Activated CD4-positive, alpha-beta T cell treated with anti-CD3 and anti-CD28 coated beads for 36 hours (primary cell): ENCODE measurements at regions not wholly inside any gene's neighbourhood (a gene's known extent, or its start where the extent isn't known, plus 50 kb on each side); places are given as distances from the start of the nearest gene placed in this dataset.
A peak's percentile ranks its signal among the peaks of the same experiment; 100 is the strongest.

Experiments
- ATAC-seq: fragments of 200-7000 bp; cut with Tn5 transposase; one replicate; pipeline ENCODE4 v1.10.0; 2021; ENCODE audit warnings: mild to moderate bottlenecking, moderate library complexity
- CTCF ChIA-PET: fragments of 350-600 bp; sonication (Branson Sonifier 250); formaldehyde crosslinking; loops from one replicate; lab custom pipeline; 2021; ENCODE audit warnings: antibody characterized with exemption; lab: Charles Lee
- POLR2A ChIA-PET: fragments of 350-600 bp; sonication (Branson Sonifier 250); formaldehyde crosslinking; loops from one replicate; lab custom pipeline; 2021; ENCODE audit warnings: antibody characterized with exemption, inconsistent platforms; lab: Charles Lee
- DNase-seq: peaks from one replicate; pipeline ENCODE4 v3.0.0-alpha.2; 2020
- H3K27ac Mint-ChIP-seq: one replicate; pipeline ENCODE4 v1.8.0; 2021; ENCODE audit warnings: mixed read lengths
- H3K27me3 Mint-ChIP-seq: one replicate; pipeline ENCODE4 v1.8.0; 2021; ENCODE audit warnings: mixed read lengths
- H3K36me3 Mint-ChIP-seq: one replicate; pipeline ENCODE4 v1.8.0; 2021; ENCODE audit warnings: low read depth, mixed read lengths
- H3K4me1 Mint-ChIP-seq: one replicate; pipeline ENCODE4 v1.8.0; 2021; ENCODE audit warnings: mixed read lengths
- H3K4me3 Mint-ChIP-seq: one replicate; pipeline ENCODE4 v1.8.0; 2021; ENCODE audit warnings: mild to moderate bottlenecking, moderate library complexity, mixed read lengths
- H3K9me3 Mint-ChIP-seq: one replicate; pipeline ENCODE4 v1.8.0; 2021; ENCODE audit warnings: low read depth, mixed read lengths
- intact Hi-C, 2 experiments: fragments of 100-400 bp; cut with DNase I in 1 of 2; cut with micrococcal nuclease in 1 of 2; formaldehyde crosslinking; loops; one replicate each; pipeline versions ENCODE4 v1.14.2 to v1.15.1; 2022 to 2024; cut with DNase I, micrococcal nuclease

DNA sequence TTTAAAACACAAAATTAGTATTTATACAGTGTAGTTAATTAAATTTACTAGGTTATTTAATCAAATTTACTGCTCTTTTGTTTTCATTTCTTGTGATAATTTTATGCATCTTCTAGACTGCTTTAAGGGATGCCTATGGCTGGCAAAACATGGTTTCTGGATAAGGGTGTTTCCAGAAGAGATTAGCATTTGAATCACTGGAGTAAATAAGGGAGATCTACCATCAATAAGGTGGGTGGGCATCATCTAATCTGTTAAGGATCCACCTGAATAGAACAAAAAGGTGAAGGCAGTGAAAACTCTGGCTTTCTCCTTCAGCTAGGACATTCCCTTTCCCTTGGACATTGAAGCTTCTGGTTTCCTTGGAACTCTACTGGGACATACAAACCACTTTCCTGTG lies 146.2 kb upstream of the LAMA2 start:
- peaks cover 11% of the 10 kb centered on the region for H3K4me1 Mint-ChIP-seq
- H3K4me3 Mint-ChIP-seq = no peak overlapping the region
- H3K9me3 Mint-ChIP-seq = no peaks in the 10 kb centered on the region
- intact Hi-C loops = no loop called here
- no peak for DNase-seq
- no peak for ATAC-seq
- H3K27me3 Mint-ChIP-seq = peaks cover 6% of the 10 kb centered on the region
- H3K36me3 Mint-ChIP-seq = no peaks in the 10 kb centered on the region
- ChIA-PET POLR2A (no interaction called here), CTCF (interaction anchor here (1.3 kb wide), 1 partner anchor 8 kb away, joined by 4 read pairs; no protein-coding TSS in a partner anchor)
- no peak overlapping the region for H3K27ac Mint-ChIP-seq

DNA sequence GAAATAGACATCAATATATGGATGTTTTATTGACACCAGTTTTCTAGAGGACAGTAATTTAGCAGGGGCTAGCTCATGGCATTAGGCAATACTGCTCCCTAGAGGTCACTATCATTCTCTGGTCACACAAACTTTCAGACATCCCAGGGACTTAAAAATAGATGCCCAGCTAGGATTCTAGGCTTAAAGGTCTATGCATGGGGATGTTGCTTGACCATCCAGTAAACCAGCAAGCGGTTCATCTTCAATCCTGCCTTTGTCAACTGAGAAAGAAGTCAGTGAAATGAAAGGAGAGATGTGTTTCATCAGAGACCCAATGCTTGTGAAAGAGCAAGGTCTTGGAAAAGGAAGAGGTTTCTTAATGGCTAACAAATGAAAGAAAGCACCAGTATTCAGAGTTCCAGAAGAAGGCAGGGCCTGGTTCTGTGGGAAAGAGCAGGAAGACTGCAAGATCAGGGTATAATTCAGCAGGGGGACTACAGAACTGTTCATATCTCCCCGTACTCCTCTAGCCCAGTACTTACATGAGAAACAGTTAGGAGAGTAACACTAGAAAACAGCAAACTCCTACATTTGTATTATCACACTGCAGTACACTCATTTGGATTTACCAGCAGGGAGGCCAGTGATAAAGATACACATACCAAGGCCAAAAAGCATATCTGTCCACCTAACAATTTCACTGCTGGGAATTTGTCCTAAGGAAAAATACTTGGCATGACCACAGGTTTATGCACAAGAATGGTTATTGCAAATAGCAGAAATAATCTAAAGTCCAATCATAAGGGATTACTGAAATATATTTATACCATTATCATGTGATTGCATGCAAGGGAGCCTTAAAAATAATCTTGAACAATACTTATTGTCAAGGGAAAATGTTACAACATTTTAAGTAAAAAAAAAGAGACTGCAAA lies 151.4 kb upstream of the LAMA2 start:
- ATAC-seq = no peak
- Mint-ChIP-seq H3K9me3 (no peaks in the 10 kb centered on the region), H3K27me3 (peaks cover 18% of the 10 kb centered on the region), H3K36me3 (no peaks in the 10 kb centered on the region), H3K4me1 (no peaks in the 10 kb centered on the region), H3K27ac (no peak overlapping the region), H3K4me3 (no peak overlapping the region)
- intact Hi-C loops = loop anchor here (1.0 to 5.0 kb wide), 5 partner anchors 214 to 1179 kb away; no protein-coding TSS in a partner anchor
- CTCF ChIA-PET = interaction anchor here (0.6 kb wide), 1 partner anchor 363 kb away, joined by 3 read pairs; no protein-coding TSS in a partner anchor
- peak; percentile 5 for DNase-seq
- POLR2A ChIA-PET = no interaction called here

DNA sequence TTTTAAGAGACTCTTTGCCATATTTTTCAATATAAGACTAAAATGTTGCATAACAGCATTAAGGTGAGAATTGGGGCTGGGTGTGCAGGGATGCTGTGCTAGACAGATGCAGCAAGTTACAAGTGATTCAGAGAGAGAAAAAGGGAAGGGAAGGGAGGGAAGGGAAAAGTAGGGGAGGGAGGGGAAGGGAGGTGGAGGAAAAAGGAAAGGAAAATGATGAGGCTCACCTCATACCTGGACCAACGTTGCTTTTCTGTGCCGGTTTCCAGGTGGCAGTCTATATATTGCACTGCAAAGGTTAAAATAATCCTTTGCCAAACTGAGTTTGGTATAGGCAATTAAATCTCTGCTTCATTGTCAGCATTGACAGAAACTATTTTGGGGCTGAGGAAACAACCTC lies 155.4 kb upstream of the LAMA2 start:
- POLR2A ChIA-PET = no interaction called here
- intact Hi-C loops = loop anchor here (5.0 to 10.0 kb wide), 4 partner anchors 203 to 847 kb away; partner anchors contain the start of gene PTPRK (in 1 of the 2)
- H3K4me1 Mint-ChIP-seq = no peaks in the 10 kb centered on the region
- no peak overlapping the region for H3K4me3 Mint-ChIP-seq
- H3K27me3 Mint-ChIP-seq = peaks cover 25% of the 10 kb centered on the region
- H3K27ac Mint-ChIP-seq = no peak overlapping the region
- H3K36me3 Mint-ChIP-seq = no peaks in the 10 kb centered on the region
- CTCF ChIA-PET = no interaction called here
- ATAC-seq (no peak), DNase-seq (no peak)
- no peaks in the 10 kb centered on the region for H3K9me3 Mint-ChIP-seq

DNA sequence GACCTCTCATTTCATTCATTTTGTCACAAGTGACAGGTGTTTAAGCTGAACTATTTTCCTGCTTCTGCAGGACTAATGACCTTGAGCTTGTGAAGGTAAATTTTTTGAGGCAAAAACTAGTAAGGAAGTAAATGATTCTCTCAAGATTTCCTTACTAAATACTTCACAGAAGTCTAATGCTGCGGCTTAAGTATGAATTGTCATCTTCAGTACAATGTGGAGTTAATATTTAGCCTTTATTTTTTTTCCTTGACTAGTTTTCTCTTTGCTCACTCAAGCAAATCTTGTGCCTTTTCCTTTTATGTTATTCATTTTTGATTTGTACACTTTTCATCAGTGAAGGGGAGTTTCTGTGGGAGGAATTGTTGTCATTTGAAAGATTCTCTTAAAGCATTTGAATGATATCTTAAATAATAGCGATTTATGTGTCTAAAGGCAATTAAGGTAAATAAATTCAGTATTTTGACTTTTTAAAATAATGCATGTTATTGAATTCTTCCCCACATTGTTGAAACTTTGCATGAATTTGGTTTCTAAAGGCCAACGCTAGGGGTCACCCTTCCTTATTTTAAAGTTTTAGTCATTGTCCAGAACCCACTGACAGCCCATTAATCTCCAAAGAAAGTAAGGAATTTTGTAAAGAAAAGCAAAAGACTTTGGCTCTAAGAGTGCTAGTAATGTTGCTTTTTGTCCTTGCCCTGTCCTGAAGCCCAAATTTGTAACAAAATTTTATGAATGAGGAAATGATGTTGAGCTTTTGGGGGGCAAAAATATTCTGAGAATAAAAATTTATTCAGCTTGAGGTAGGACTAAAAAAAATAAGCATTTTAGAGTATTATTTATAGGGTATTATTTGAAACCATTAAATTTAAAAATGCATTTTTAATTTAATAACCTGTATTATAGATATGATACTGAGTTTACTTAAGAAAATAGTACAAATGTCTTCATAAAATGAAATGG lies 157.4 kb upstream of the LAMA2 start:
- Mint-ChIP-seq H3K36me3 (no peaks in the 10 kb centered on the region), H3K27me3 (peaks cover 30% of the 10 kb centered on the region), H3K27ac (no peak overlapping the region), H3K4me1 (no peaks in the 10 kb centered on the region), H3K9me3 (no peaks in the 10 kb centered on the region), H3K4me3 (no peak overlapping the region)
- intact Hi-C loops = loop anchor here (1.0 to 10.0 kb wide), 5 partner anchors 201 to 849 kb away; partner anchors contain the start of gene PTPRK (in 1 of the 2)
- POLR2A ChIA-PET = no interaction called here
- DNase-seq = peak; percentile 40
- ATAC-seq = no peak
- CTCF ChIA-PET = interaction anchor here (0.6 to 1.7 kb wide), 7 partner anchors 9 to 764 kb away, joined by 3 to 6 read pairs (median 3); no protein-coding TSS in a partner anchor

DNA sequence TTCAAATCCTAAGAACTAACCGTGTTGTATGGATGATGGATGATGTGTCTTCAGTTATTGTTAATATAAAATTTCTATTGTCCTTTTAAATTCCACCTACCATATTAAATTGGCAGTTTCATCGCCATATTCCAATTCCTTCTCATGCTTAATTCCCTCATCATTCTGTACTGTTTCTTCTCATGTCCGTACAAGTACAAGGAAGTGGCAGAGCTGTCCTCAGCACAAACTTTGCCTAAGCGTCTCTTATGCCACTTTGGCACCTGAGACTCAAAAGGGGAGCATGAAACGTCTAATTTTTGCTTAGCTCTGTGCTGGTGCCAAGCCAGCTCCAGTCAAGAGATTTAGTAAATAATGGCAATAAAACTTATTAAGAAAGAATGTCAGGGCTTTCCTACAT lies 158.2 kb upstream of the LAMA2 start:
- H3K27ac Mint-ChIP-seq = no peak overlapping the region
- CTCF ChIA-PET = interaction anchor here (0.6 to 1.7 kb wide), 4 partner anchors 10 to 441 kb away, joined by 3 to 6 read pairs (median 3); no protein-coding TSS in a partner anchor
- peaks cover 28% of the 10 kb centered on the region for H3K27me3 Mint-ChIP-seq
- no peak for ATAC-seq
- POLR2A ChIA-PET = no interaction called here
- no peak overlapping the region for H3K4me3 Mint-ChIP-seq
- DNase-seq = no peak
- H3K9me3 Mint-ChIP-seq = no peaks in the 10 kb centered on the region
- H3K4me1 Mint-ChIP-seq = no peaks in the 10 kb centered on the region
- no peaks in the 10 kb centered on the region for H3K36me3 Mint-ChIP-seq
- intact Hi-C loops = loop anchor here (1.0 to 10.0 kb wide), 5 partner anchors 200 to 850 kb away; partner anchors contain the start of gene PTPRK (in 1 of the 2)

DNA sequence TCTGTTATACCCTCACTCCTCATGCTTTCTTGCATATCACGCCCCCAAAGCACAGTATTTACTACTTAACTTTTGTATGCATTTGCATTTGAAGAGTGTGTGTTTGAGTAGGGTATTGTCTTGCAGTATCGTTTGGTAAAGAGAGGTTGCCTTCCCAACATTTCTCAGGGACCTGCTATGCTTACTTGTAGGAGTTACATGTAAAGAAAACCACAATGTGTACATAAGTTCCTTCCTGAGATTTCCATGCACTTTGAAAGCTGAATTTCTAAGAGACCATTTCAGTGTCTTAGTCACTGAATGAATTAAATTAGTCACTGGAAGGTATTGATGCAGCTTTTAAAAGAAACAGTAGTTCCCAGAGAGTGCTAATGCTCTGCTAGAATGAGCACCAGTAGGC lies 159.3 kb upstream of the LAMA2 start:
- H3K36me3 Mint-ChIP-seq = no peaks in the 10 kb centered on the region
- no peaks in the 10 kb centered on the region for H3K4me1 Mint-ChIP-seq
- ChIA-PET CTCF (no interaction called here), POLR2A (interaction anchor here (0.6 kb wide), 1 partner anchor 113 kb away, joined by 5 read pairs; no protein-coding TSS in a partner anchor)
- ATAC-seq (peak; percentile 30), DNase-seq (no peak)
- intact Hi-C loops = loop anchor here (10.0 kb wide), 2 partner anchors 199 to 851 kb away; partner anchors contain the start of gene PTPRK (in 1 of the 2)
- H3K27me3 Mint-ChIP-seq = peaks cover 28% of the 10 kb centered on the region
- no peak overlapping the region for H3K4me3 Mint-ChIP-seq
- no peak overlapping the region for H3K27ac Mint-ChIP-seq
- no peaks in the 10 kb centered on the region for H3K9me3 Mint-ChIP-seq

DNA sequence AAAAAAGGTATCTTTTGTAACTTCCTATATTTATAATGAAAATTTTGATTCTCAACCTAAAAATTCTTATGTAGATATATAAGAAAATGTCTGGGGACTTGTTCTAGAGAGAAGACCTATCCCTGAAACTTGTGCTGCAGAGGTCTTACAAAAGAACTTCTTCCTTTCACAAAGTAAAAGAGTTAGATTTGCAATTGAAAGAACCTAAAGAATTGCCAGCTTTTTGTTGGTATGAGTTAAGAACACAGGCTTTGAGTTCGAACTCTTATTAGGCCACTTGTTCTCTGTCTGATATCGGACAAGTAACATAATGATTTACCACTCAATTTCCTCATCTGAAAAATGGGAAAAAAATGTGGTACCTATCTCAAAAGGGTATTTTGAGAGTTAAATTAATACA lies 162.0 kb upstream of the LAMA2 start:
- H3K27me3 Mint-ChIP-seq = peaks cover 28% of the 10 kb centered on the region
- CTCF ChIA-PET = no interaction called here
- H3K27ac Mint-ChIP-seq = no peak overlapping the region
- no peaks in the 10 kb centered on the region for H3K36me3 Mint-ChIP-seq
- no peak overlapping the region for H3K4me3 Mint-ChIP-seq
- ATAC-seq = no peak
- no peak for DNase-seq
- intact Hi-C loops = loop anchor here (10.0 kb wide), 2 partner anchors 196 to 854 kb away; partner anchors contain the start of gene PTPRK (in 1 of the 2)
- POLR2A ChIA-PET = no interaction called here
- H3K4me1 Mint-ChIP-seq = no peaks in the 10 kb centered on the region
- no peaks in the 10 kb centered on the region for H3K9me3 Mint-ChIP-seq

DNA sequence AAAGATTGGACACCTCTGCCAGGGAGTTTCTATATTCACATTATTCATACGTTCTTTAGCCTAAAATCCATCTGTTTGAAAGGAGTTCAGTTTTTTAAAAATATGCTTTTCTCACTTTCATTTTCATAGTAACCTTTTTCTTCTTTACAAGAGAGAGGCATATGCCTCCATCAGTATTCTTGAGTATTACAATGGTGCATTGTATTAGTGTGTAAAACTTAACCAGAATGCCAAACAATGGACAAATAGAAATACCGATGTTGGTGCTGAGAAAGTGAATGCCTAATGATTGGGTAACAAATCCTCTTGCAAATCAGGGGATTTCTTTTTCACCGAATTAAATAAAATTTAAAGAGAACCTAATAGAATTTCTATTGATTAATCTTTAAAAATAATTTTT lies 163.2 kb upstream of the LAMA2 start:
- no peaks in the 10 kb centered on the region for H3K9me3 Mint-ChIP-seq
- intact Hi-C loops = loop anchor here (10.0 kb wide), 2 partner anchors 195 to 855 kb away; partner anchors contain the start of gene PTPRK (in 1 of the 2)
- H3K4me1 Mint-ChIP-seq = no peaks in the 10 kb centered on the region
- no peaks in the 10 kb centered on the region for H3K36me3 Mint-ChIP-seq
- no peak for ATAC-seq
- ChIA-PET CTCF (no interaction called here), POLR2A (no interaction called here)
- H3K4me3 Mint-ChIP-seq = no peak overlapping the region
- peaks cover 34% of the 10 kb centered on the region for H3K27me3 Mint-ChIP-seq
- no peak for DNase-seq
- no peak overlapping the region for H3K27ac Mint-ChIP-seq

DNA sequence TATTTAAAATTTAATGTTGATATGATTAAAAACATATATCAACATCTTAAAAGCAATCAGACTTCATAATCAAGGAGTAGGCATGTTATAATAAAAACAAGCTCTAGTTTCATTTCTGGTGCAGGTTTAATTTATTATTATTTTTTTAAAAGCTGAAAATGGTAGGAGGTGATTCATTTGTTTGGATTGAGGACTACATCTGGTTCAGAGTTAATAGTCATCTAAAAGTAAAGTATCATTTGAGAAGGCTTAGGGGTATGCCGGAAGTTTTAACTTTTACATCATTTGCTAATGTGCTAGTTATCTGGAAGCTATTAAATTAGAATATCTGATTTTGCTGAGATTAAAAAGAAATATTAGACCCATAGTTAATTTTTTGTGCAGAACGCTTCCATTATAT lies 169.5 kb upstream of the LAMA2 start:
- ChIA-PET POLR2A (no interaction called here), CTCF (interaction anchor here (1.1 kb wide), 1 partner anchor 20 kb away, joined by 3 read pairs; no protein-coding TSS in a partner anchor)
- Mint-ChIP-seq H3K27me3 (peaks cover 33% of the 10 kb centered on the region), H3K27ac (no peak overlapping the region), H3K4me3 (no peak overlapping the region), H3K4me1 (no peaks in the 10 kb centered on the region), H3K36me3 (no peaks in the 10 kb centered on the region), H3K9me3 (no peaks in the 10 kb centered on the region)
- no peak for ATAC-seq
- intact Hi-C loops = no loop called here
- no peak for DNase-seq

DNA sequence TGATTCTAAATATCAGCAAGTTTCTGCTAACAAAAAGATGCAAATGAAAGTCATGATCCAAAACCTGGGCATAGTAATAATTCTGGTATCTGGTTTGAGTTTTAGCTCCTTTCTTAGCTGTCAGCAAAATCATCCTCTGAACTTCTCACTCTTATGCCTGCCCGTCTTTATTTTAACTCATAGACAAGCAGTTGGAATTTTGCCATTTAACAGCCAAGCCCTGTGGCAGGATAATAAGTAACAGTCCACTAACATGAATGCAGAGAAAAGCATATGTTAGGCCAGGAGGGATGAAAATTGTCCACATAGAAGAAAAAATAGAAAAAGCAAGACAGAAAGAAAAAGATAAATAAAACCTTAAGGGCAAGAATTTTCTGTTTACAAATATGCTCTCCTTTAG lies 170.0 kb upstream of the LAMA2 start:
- Mint-ChIP-seq H3K27me3 (peaks cover 32% of the 10 kb centered on the region), H3K4me3 (no peak overlapping the region), H3K9me3 (no peaks in the 10 kb centered on the region), H3K36me3 (no peaks in the 10 kb centered on the region), H3K27ac (no peak overlapping the region), H3K4me1 (no peaks in the 10 kb centered on the region)
- intact Hi-C loops = no loop called here
- CTCF ChIA-PET = no interaction called here
- DNase-seq (no peak), ATAC-seq (no peak)
- POLR2A ChIA-PET = no interaction called here

DNA sequence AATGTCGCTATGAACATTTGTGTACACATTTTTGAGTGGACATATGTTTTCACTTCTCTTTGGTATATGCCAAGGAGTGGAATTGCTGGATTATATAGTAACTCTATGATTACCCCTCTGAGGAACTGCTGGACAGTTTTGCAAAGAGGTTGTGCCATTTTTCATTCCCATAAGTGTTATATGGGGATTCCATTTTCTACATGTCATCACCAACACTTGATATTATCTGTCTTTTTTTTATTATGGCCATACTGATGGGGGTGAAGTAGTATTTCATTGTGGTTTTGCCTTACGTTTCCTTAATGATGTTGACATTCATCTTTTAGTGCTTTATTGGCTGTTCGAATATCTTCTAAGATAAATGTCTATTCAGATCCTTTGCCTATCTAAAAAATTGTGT lies 171.8 kb upstream of the LAMA2 start:
- ChIA-PET POLR2A (no interaction called here), CTCF (interaction anchor here (1.0 kb wide), 1 partner anchor 15 kb away, joined by 3 read pairs; no protein-coding TSS in a partner anchor)
- Mint-ChIP-seq H3K4me1 (no peaks in the 10 kb centered on the region), H3K27ac (no peak overlapping the region), H3K4me3 (no peak overlapping the region), H3K27me3 (peaks cover 28% of the 10 kb centered on the region), H3K9me3 (no peaks in the 10 kb centered on the region), H3K36me3 (no peaks in the 10 kb centered on the region)
- no peak for DNase-seq
- ATAC-seq = no peak
- intact Hi-C loops = no loop called here
